ENCODE measurements at regions not wholly inside any gene's neighbourhood (a gene's known extent, or its start where the extent isn't known, plus 50 kb on each side); places are given as distances from the start of the nearest gene placed in this dataset.

DNA sequence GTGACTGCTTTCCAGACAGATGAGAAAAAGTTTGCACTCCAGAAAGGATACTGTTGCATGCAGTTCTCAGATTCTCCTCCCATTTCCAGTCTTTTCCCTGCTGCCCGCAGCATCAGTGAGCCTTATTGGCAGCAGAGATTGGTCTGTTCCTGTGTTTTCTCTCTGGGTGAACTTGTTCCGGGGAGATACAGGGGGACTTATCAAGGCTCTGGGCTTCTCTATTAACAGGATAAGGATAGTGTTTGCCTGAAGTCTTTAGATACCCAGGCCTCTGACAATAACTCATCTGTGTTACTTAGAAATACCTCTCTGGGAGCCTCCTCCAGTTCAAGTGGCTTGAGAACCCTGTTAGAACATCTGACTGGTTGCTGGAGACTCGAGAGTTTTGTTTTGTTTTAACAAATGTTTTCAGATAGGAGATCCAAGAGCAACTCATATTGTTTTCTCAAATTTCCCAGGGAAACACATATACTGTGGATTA, 154.7 kb downstream of the BLID start:
- in situ Hi-C loops (cut with HindIII; ENCODE audit: low sequenced_read_pairs): no loop called here
- H3K4me3 ChIP-seq (ENCODE audit: low read depth, low read length): no peak overlapping the region
- TF ChIP-seq, protein P1, sequence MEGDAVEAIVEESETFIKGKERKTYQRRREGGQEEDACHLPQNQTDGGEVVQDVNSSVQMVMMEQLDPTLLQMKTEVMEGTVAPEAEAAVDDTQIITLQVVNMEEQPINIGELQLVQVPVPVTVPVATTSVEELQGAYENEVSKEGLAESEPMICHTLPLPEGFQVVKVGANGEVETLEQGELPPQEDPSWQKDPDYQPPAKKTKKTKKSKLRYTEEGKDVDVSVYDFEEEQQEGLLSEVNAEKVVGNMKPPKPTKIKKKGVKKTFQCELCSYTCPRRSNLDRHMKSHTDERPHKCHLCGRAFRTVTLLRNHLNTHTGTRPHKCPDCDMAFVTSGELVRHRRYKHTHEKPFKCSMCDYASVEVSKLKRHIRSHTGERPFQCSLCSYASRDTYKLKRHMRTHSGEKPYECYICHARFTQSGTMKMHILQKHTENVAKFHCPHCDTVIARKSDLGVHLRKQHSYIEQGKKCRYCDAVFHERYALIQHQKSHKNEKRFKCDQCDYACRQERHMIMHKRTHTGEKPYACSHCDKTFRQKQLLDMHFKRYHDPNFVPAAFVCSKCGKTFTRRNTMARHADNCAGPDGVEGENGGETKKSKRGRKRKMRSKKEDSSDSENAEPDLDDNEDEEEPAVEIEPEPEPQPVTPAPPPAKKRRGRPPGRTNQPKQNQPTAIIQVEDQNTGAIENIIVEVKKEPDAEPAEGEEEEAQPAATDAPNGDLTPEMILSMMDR (IDR thresholded peaks at IDR 0.05; ENCODE audit: low read depth, low read length): no peak
- no peak for DNase-seq (ENCODE audit: low read depth, low spot score)

DNA sequence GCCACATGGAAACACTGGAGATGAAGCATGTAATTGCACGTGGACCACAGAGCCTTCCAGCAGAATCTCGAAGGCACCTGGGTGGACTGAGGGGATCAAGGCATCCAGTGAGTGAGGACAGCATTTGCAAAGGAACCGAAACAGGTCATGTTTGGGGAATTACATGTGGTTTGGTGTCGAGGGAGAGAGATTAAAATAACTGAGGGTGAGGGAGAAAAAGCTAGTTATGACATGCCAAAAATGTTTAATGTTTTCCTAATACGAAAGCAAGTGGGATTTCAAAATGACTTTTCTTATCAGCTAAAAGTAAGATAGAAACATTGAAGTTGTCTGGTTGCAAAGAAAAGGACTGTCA, 157.1 kb downstream of the BLID start:
- in situ Hi-C loops (cut with HindIII; ENCODE audit: low sequenced_read_pairs): no loop called here
- no peak for DNase-seq (ENCODE audit: low read depth, low spot score)
- H3K4me3 ChIP-seq (ENCODE audit: low read depth, low read length): no peak overlapping the region
- TF ChIP-seq, protein P1 (IDR thresholded peaks at IDR 0.05; ENCODE audit: low read depth, low read length): no peak

DNA sequence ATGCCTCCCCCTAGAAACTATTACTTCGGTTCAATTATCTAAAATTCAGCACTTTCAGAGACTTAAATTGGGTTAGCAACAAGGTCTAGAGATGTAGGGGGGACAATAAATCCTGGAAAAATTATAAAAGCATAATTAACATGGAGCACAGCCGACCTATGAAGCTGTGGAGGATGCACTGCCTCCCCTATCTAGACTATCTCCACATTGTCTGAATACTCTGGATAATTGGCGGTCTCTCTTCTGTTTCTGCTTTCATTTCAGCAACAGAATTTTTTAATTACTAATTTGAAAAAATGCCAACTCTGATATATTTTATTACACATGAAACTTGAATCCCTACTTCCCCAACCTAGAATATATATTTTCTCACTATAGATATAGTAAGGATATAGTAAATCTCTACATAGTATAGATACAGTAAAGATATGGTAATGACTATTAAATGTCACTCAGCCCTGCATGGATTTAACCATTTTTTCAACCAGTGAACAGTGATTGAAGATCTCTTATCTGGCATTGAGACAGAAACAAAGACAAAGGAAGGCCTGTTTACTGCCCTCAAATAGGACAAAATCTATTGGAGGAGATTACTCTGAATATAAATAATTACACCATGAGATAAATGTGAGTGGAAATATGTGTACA, 157.6 kb downstream of the BLID start:
- TF ChIP-seq, protein P1 (IDR thresholded peaks at IDR 0.05; ENCODE audit: low read depth, low read length): no peak
- in situ Hi-C loops (cut with HindIII; ENCODE audit: low sequenced_read_pairs): no loop called here
- no peak for DNase-seq (ENCODE audit: low read depth, low spot score)
- H3K4me3 ChIP-seq (ENCODE audit: low read depth, low read length): no peak overlapping the region

DNA sequence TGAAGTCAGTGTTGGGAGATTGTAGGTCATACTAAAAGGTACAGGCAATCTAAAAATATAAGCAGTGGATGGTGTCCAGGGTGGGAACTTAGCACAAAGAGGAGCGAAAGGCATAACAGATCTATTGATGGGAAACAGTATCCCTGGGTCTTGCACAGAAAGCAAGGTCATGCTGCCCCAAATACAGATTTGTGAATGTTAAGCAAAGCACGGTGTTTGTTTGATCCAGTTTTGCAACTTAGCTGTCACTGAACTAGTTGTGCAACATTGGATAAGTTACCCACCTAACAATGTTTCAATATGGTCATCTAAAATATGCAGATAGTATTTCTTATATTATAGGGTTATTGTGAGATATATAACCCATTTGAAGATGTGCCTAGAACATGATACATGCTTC, 162.9 kb downstream of the BLID start:
- in situ Hi-C loops (cut with HindIII; ENCODE audit: low sequenced_read_pairs): no loop called here
- DNase-seq (ENCODE audit: low read depth, low spot score): no peak
- H3K4me3 ChIP-seq (ENCODE audit: low read depth, low read length): no peak overlapping the region
- TF ChIP-seq, protein P1 (IDR thresholded peaks at IDR 0.05; ENCODE audit: low read depth, low read length): no peak

DNA sequence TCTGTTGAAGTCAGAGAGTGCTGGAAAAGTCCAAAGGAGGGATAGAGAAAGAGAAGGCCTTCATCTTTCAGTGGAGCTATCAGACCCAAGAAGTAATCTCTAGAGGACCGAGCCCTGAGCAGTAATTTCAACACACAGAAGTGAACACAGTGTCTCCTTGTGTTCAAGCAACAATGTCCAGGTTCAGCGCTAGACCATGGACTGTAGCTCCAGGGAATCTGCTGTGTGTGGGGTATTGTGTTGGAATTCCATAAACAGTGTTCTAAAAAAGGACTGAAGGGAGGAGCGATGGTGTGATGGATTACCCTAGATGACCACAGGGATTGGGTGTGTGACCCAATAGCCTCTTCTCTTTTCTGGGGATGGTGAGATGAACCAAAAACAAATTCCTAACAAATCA, 165.9 kb downstream of the BLID start:
- TF ChIP-seq, protein P1 (IDR thresholded peaks at IDR 0.05; ENCODE audit: low read depth, low read length): no peak
- in situ Hi-C loops (cut with HindIII; ENCODE audit: low sequenced_read_pairs): no loop called here
- no peak for DNase-seq (ENCODE audit: low read depth, low spot score)
- no peak overlapping the region for H3K4me3 ChIP-seq (ENCODE audit: low read depth, low read length)

DNA sequence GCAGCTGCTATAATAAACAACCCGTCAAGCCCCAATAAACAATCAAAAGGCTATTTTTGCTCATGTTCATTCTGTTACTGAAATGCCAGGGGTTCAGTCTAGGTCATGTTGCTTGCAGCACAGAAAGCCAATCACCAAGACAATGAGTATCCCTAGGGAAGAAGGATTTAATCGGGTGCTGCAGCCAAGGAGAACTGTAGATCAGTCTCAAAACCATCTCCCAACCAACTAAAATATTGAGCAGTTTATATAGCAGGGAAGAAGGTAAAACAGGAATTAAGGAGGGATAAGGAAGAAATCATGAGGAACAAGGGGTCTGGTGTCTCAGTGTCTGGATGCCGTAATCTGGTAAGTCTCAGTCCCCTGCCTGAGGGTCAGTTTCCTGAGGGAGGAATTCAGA, 169.5 kb downstream of the BLID start:
- H3K4me3 ChIP-seq (ENCODE audit: low read depth, low read length): no peak overlapping the region
- no peak for DNase-seq (ENCODE audit: low read depth, low spot score)
- in situ Hi-C loops (cut with HindIII; ENCODE audit: low sequenced_read_pairs): no loop called here
- TF ChIP-seq, protein P1 (IDR thresholded peaks at IDR 0.05; ENCODE audit: low read depth, low read length): no peak

All from astrocyte of the spinal cord (primary cell).